AG09309 (cell line): ENCODE measurements at regions not wholly inside any gene's neighbourhood (a gene's known extent, or its start where the extent isn't known, plus 50 kb on each side); places are given as distances from the start of the nearest gene placed in this dataset.

Experiments
- DNase-seq: peaks from one replicate; pipeline ENCODE4 v3.0.0-alpha.2; 2010; ENCODE audit warnings: low read depth
- H3K4me3 ChIP-seq: 2 replicates; pipeline ENCODE4 v1.5.1; 2011; ENCODE audit warnings: mild to moderate bottlenecking, low read depth, low read length, moderate library complexity; ENCODE audit not compliant: control insufficient read depth
- CTCF ChIP-seq: IDR thresholded peaks from 2 replicates; pipeline ENCODE4 v1.5.1; 2011; ENCODE audit warnings: mild to moderate bottlenecking, low read depth, low read length, inconsistent platforms; ENCODE audit not compliant: insufficient read depth, control insufficient read depth; ENCODE audit errors: missing control alignments

- H3K4me3 ChIP-seq, result no peak overlapping the region
- TF ChIP-seq CTCF, result no peak
- no peak for DNase-seq
These were observed 541.3 kb upstream of the MARCKS start for GRCh38 chr6:113315879-113316278.

GRCh38 chr6:113317442-113317841 is 539.7 kb upstream of the MARCKS start:
- TF ChIP-seq CTCF, result no peak
- no peak for DNase-seq

GRCh38 chr6:113317891-113318574 is 539.1 kb upstream of the MARCKS start:
- no peak for TF ChIP-seq CTCF
- no peak for DNase-seq
- no peak overlapping the region for H3K4me3 ChIP-seq

More at GRCh38 chr6:113317442-113317841, 539.7 kb upstream of the MARCKS start:
- no peak overlapping the region for H3K4me3 ChIP-seq

- no peak for TF ChIP-seq CTCF
- H3K4me3 ChIP-seq, result no peak overlapping the region
- no peak for DNase-seq
These were observed 538.6 kb upstream of the MARCKS start for GRCh38 chr6:113318575-113318917.

GRCh38 chr6:113320653-113321052 is 536.5 kb upstream of the MARCKS start:
- H3K4me3 ChIP-seq, result no peak overlapping the region

GRCh38 chr6:113326781-113327180 is 530.4 kb upstream of the MARCKS start:
- DNase-seq, result no peak
- H3K4me3 ChIP-seq, result no peak overlapping the region
- no peak for TF ChIP-seq CTCF

More at GRCh38 chr6:113320653-113321052, 536.5 kb upstream of the MARCKS start:
- no peak for DNase-seq
- TF ChIP-seq CTCF, result no peak
